Ascending aorta (tissue), 2 donors: ENCODE measurements at regions not wholly inside any gene's neighbourhood (a gene's known extent, or its start where the extent isn't known, plus 50 kb on each side); places are given as distances from the start of the nearest gene placed in this dataset.
A peak's percentile ranks its signal among the peaks of the same experiment; 100 is the strongest.

Source experiments
- DNase-seq, 2 donors: peaks; one replicate each; pipeline ENCODE4 v3.0.0-alpha.2; 2019; ENCODE audit warnings: low spot score in 2 of 2
- H3K27ac ChIP-seq, 2 donors: fragments of 200-600 bp; sonication (generic); one replicate each; pipeline ENCODE4 v1.5.1; 2016 to 2017; ENCODE audit warnings: mild to moderate bottlenecking in 1 of 2
- H3K27me3 ChIP-seq: fragments of 200-600 bp; sonication (generic); one replicate; pipeline ENCODE4 v1.5.1; 2017
- H3K36me3 ChIP-seq, 2 donors: fragments of 200-600 bp; sonication (generic); one replicate each; pipeline ENCODE4 v1.5.1; 2016
- H3K4me1 ChIP-seq, 2 donors: fragments of 200-600 bp; sonication (generic); one replicate each; pipeline ENCODE4 v1.5.1; 2016 to 2017; ENCODE audit warnings: mild to moderate bottlenecking in 1 of 2
- H3K4me3 ChIP-seq, 2 donors: fragments of 200-600 bp; sonication (generic); one replicate each; pipeline ENCODE4 v1.5.1; 2016 to 2017; ENCODE audit warnings: mild to moderate bottlenecking in 1 of 2
- H3K9me3 ChIP-seq, 2 donors: fragments of 200-600 bp; sonication (generic); one replicate each; pipeline ENCODE4 v1.5.1; 2016
- CTCF ChIP-seq, 3 experiments: fragments of 200-600 bp in 2 of 3; fragments of 450-650 bp in 1 of 3; sonication (generic) in 2 of 3; IDR thresholded peaks; one replicate each; pipeline ENCODE4 v1.5.1; 2016 to 2019; ENCODE audit warnings: antibody characterized with exemption in 3 of 3, mild to moderate bottlenecking in 1 of 3, moderate library complexity in 1 of 3
- intact Hi-C: fragments of 100-400 bp; cut with DNase I; formaldehyde crosslinking; loops from one replicate; pipeline ENCODE4 v1.15.1; 2023

- Histone ChIP-seq H3K27me3 (no peaks in the 10 kb centered on the region), H3K4me3 (no peak overlapping the region), H3K9me3 (no peaks in the 10 kb centered on the region), H3K36me3 (no peaks in the 10 kb centered on the region), H3K4me1 (peaks cover 0 to 12% of the 10 kb centered on the region in 2 donors), H3K27ac (no peak overlapping the region)
- DNase-seq, result no peak
- intact Hi-C loops, result no loop called here
- TF ChIP-seq CTCF (IDR thresholded peaks at IDR 0.05), result no peak
Measured at GRCh38 chr1:193411714-193412113, 225.3 kb upstream of the B3GALT2 start.

GRCh38 chr1:193411215-193411614 lies 224.8 kb upstream of the B3GALT2 start:
- DNase-seq, result no peak
- Histone ChIP-seq H3K27me3 (no peaks in the 10 kb centered on the region), H3K27ac (no peak overlapping the region), H3K36me3 (no peaks in the 10 kb centered on the region), H3K9me3 (no peaks in the 10 kb centered on the region), H3K4me3 (no peak overlapping the region), H3K4me1 (peaks cover 0 to 14% of the 10 kb centered on the region in 2 donors)
- TF ChIP-seq CTCF (IDR thresholded peaks at IDR 0.05), result no peak
- intact Hi-C loops, result no loop called here

GRCh38 chr1:193408782-193409293 lies 222.4 kb upstream of the B3GALT2 start:
- intact Hi-C loops, result no loop called here
- DNase-seq, result peak in 1 of 2 donors; percentile 69

GRCh38 chr1:193406901-193407300 lies 220.5 kb upstream of the B3GALT2 start:
- H3K36me3 ChIP-seq, result no peaks in the 10 kb centered on the region
- peaks cover 0 to 14% of the 10 kb centered on the region in 2 donors for H3K4me1 ChIP-seq
- H3K9me3 ChIP-seq, result no peaks in the 10 kb centered on the region
- intact Hi-C loops, result no loop called here
- no peak for DNase-seq
- H3K27ac ChIP-seq, result no peak overlapping the region
- TF ChIP-seq CTCF (IDR thresholded peaks at IDR 0.05), result peak in 2 of 3 experiments; percentile 61 to 62
- H3K4me3 ChIP-seq, result no peak overlapping the region
- H3K27me3 ChIP-seq, result no peaks in the 10 kb centered on the region

More at GRCh38 chr1:193408782-193409293, 222.4 kb upstream of the B3GALT2 start:
- H3K4me1 ChIP-seq, result peaks cover 0 to 14% of the 10 kb centered on the region in 2 donors
- H3K27me3 ChIP-seq, result no peaks in the 10 kb centered on the region
- no peaks in the 10 kb centered on the region for H3K9me3 ChIP-seq
- no peaks in the 10 kb centered on the region for H3K36me3 ChIP-seq
- peak overlapping the region; percentile 37 to 40 for H3K4me3 ChIP-seq
- H3K27ac ChIP-seq, result peak overlapping the region; percentile 48 to 59
- TF ChIP-seq CTCF (IDR thresholded peaks at IDR 0.05), result no peak

- TF ChIP-seq CTCF (IDR thresholded peaks at IDR 0.05), result no peak
- no peaks in the 10 kb centered on the region for H3K36me3 ChIP-seq
- no peak overlapping the region for H3K27ac ChIP-seq
- H3K27me3 ChIP-seq, result no peaks in the 10 kb centered on the region
- DNase-seq, result no peak
- intact Hi-C loops, result no loop called here
- no peak overlapping the region for H3K4me3 ChIP-seq
- H3K9me3 ChIP-seq, result no peaks in the 10 kb centered on the region
- H3K4me1 ChIP-seq, result peaks cover 0 to 9% of the 10 kb centered on the region in 2 donors
Measured at GRCh38 chr1:193404236-193404635, 217.8 kb upstream of the B3GALT2 start.

- H3K27me3 ChIP-seq, result no peaks in the 10 kb centered on the region
- intact Hi-C loops, result no loop called here
- no peak for DNase-seq
- H3K4me3 ChIP-seq, result no peak overlapping the region
- peaks cover 0 to 7% of the 10 kb centered on the region in 2 donors for H3K4me1 ChIP-seq
- H3K36me3 ChIP-seq, result no peaks in the 10 kb centered on the region
- TF ChIP-seq CTCF (IDR thresholded peaks at IDR 0.05), result no peak
- no peak overlapping the region for H3K27ac ChIP-seq
- no peaks in the 10 kb centered on the region for H3K9me3 ChIP-seq
Measured at GRCh38 chr1:193402977-193403376, 216.6 kb upstream of the B3GALT2 start.
